Testis (tissue), 2 donors: ENCODE measurements at regions not wholly inside any gene's neighbourhood (a gene's known extent, or its start where the extent isn't known, plus 50 kb on each side); places are given as distances from the start of the nearest gene placed in this dataset.

Source experiments
- DNase-seq: peaks from one replicate; pipeline ENCODE4 v3.0.0-alpha.2; 2019
- H3K27ac ChIP-seq, 2 donors: fragments of 200-600 bp; sonication (generic); one replicate each; pipeline ENCODE4 v1.5.1; 2019
- H3K27me3 ChIP-seq: fragments of 200-600 bp; sonication (generic); one replicate; pipeline ENCODE4 v1.5.1; 2019
- H3K36me3 ChIP-seq: fragments of 200-600 bp; sonication (generic); one replicate; pipeline ENCODE4 v1.5.1; 2017; ENCODE audit warnings: low read depth; ENCODE audit errors: missing control alignments
- H3K4me1 ChIP-seq: fragments of 200-600 bp; sonication (generic); one replicate; pipeline ENCODE4 v1.5.1; 2019
- H3K4me3 ChIP-seq, 2 donors: fragments of 200-600 bp; sonication (generic); one replicate each; pipeline ENCODE4 v1.5.1; 2017 to 2019
- H3K9me3 ChIP-seq: fragments of 200-600 bp; sonication (generic); one replicate; pipeline ENCODE4 v1.5.1; 2017
- CTCF ChIP-seq, 3 experiments: fragments of 450-650 bp in 2 of 3; fragments of 200-600 bp in 1 of 3; sonication (generic) in 1 of 3; IDR thresholded peaks; one replicate each; pipeline ENCODE4 v1.5.1; 2016 to 2019; ENCODE audit warnings: antibody characterized with exemption in 3 of 3, mild to moderate bottlenecking in 2 of 3, moderate library complexity in 1 of 3
- POLR2A ChIP-seq: fragments of 450-650 bp; IDR thresholded peaks from one replicate; pipeline ENCODE4 v1.6.1; 2017; ENCODE audit warnings: antibody characterized with exemption, mild to moderate bottlenecking, moderate library complexity
- WGBS, 2 donors: methylation state at CpG; one replicate each; pipeline ENCODE4 v1.1.5; 2018; 5-methylcytosine and 5-hydroxymethylcytosine counted together
- intact Hi-C: fragments of 100-400 bp; cut with DNase I; formaldehyde crosslinking; loops from one replicate; pipeline ENCODE4 v1.15.1; 2023; ENCODE audit warnings: low total_unique reads

DNA sequence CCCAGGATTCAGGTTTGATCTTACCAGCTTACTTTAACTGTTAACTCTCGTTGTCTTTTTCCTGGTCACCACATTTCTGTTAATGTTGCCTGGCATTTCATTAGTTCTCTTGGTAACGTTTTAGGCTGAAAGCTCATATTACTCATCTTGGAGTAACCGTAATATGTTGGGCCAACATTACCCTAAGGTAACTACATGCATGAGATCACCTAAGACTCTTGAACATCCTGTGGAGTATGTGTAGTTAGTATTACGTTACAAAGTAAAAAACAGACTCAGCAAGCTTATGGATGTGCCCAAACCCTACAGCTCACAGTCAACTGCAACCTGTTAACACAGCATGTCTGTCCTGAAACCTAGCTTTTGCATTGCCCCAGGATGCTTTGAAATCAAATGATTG is 203.3 kb upstream of the HS3ST1 start:
- WGBS, 2 donors = 83 to 90% methylated on average over 4 of the region's 4 CpGs
- H3K27ac ChIP-seq = no peak overlapping the region
- no peaks in the 10 kb centered on the region for H3K36me3 ChIP-seq
- no peaks in the 10 kb centered on the region for H3K27me3 ChIP-seq
- H3K4me3 ChIP-seq = no peak overlapping the region
- no peak for DNase-seq
- intact Hi-C loops = no loop called here
- H3K9me3 ChIP-seq = no peaks in the 10 kb centered on the region
- H3K4me1 ChIP-seq = no peaks in the 10 kb centered on the region
- TF ChIP-seq CTCF (IDR thresholded peaks at IDR 0.05) (no peak), POLR2A (no peak)

DNA sequence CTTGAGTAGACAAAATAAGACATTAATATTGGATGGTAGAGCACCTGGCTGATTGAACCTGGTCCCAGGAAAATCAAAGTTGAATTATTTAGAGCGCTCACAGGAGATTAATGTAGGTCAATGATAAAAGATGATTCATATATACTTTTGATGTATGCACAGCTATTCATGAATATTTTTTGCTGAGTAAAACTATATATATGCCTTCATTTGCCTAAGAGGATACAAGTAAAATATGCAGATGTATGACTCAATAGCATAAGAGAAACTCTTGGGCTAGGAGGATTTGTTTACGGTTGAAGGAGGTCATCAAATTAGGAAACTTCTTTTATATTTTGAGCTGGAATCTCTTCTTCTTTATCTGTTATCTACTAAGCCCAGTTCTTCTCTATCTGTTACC is 202.7 kb upstream of the HS3ST1 start:
- H3K9me3 ChIP-seq = no peaks in the 10 kb centered on the region
- no peaks in the 10 kb centered on the region for H3K27me3 ChIP-seq
- H3K4me3 ChIP-seq = no peak overlapping the region
- no peaks in the 10 kb centered on the region for H3K36me3 ChIP-seq
- H3K4me1 ChIP-seq = no peaks in the 10 kb centered on the region
- 91 to 99% methylated on average over 2 of the region's 2 CpGs for WGBS, 2 donors
- no peak for DNase-seq
- intact Hi-C loops = no loop called here
- TF ChIP-seq POLR2A = no peak
- TF ChIP-seq CTCF (IDR thresholded peaks at IDR 0.05) = no peak
- no peak overlapping the region for H3K27ac ChIP-seq

- no peaks in the 10 kb centered on the region for H3K9me3 ChIP-seq
- no peaks in the 10 kb centered on the region for H3K4me1 ChIP-seq
- no peak overlapping the region for H3K27ac ChIP-seq
- no peak for DNase-seq
- H3K27me3 ChIP-seq = no peaks in the 10 kb centered on the region
- no peak overlapping the region for H3K4me3 ChIP-seq
- intact Hi-C loops = no loop called here
- no peaks in the 10 kb centered on the region for H3K36me3 ChIP-seq
- TF ChIP-seq CTCF (IDR thresholded peaks at IDR 0.05) = no peak
- no peak for TF ChIP-seq POLR2A
These were observed 199.5 kb upstream of the HS3ST1 start for GRCh38 chr4:11628093-11628725.

- DNase-seq = no peak
- Histone ChIP-seq H3K27ac (no peak overlapping the region), H3K36me3 (no peaks in the 10 kb centered on the region), H3K4me1 (no peaks in the 10 kb centered on the region), H3K4me3 (no peak overlapping the region), H3K9me3 (no peaks in the 10 kb centered on the region), H3K27me3 (no peaks in the 10 kb centered on the region)
- no peak for TF ChIP-seq CTCF (IDR thresholded peaks at IDR 0.05)
- WGBS, 2 donors = 87 to 96% methylated on average over 4 of the region's 4 CpGs
- intact Hi-C loops = no loop called here
These were observed 197.4 kb upstream of the HS3ST1 start for GRCh38 chr4:11626066-11626465.

DNA sequence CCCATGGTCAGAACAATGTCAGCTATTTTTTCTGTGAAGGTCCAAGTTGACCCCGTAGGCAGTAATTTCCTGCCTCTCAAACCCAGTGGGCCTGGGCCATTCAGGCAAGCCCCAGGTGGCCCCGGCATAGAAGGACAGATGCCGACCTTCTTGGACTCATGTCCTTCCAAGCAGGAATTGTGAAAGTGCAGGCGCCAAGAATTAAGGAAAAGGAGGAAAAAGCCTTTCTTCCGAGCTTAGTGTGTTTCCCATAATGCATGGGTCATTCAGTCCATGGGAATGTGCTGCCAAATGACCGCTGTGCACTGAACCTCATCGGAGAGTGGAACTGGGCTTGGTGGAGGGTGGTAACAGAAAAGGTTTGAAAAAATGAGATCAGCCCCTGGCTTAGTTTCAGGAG is 196.5 kb upstream of the HS3ST1 start:
- intact Hi-C loops = no loop called here
- TF ChIP-seq CTCF (IDR thresholded peaks at IDR 0.05) (no peak), POLR2A (no peak)
- DNase-seq = no peak
- Histone ChIP-seq H3K27me3 (no peaks in the 10 kb centered on the region), H3K36me3 (no peaks in the 10 kb centered on the region), H3K4me3 (no peak overlapping the region), H3K27ac (no peak overlapping the region), H3K9me3 (no peaks in the 10 kb centered on the region), H3K4me1 (no peaks in the 10 kb centered on the region)
- 85 to 86% methylated on average over 7 of the region's 7 CpGs for WGBS, 2 donors
